Smooth muscle cell (in vitro differentiated cells): ENCODE measurements at regions not wholly inside any gene's neighbourhood (a gene's known extent, or its start where the extent isn't known, plus 50 kb on each side); places are given as distances from the start of the nearest gene placed in this dataset.

Experiments
- DNase-seq: peaks from one replicate; lab custom pipeline; 2025; ENCODE audit not compliant: unreplicated experiment; lab: John Stamatoyannopoulos, UW
- H2AFZ ChIP-seq: fragments of 200-600 bp; sonication (generic); 2 replicates; pipeline ENCODE4 v1.6.0; 2016; ENCODE audit warnings: antibody characterized with exemption, low read depth, mild to moderate bottlenecking
- H3F3A ChIP-seq: fragments of 200-600 bp; sonication (generic); 2 replicates; pipeline ENCODE4 v1.6.0; 2017; ENCODE audit warnings: antibody characterized with exemption, low read depth
- H3K27ac ChIP-seq: fragments of 200-600 bp; sonication (generic); 2 replicates; pipeline ENCODE4 v1.5.1; 2016; ENCODE audit warnings: low read depth, mild to moderate bottlenecking
- H3K27me3 ChIP-seq: fragments of 200-600 bp; sonication (generic); 2 replicates; pipeline ENCODE4 v1.6.1; 2016; ENCODE audit warnings: low read depth, mild to moderate bottlenecking
- H3K36me3 ChIP-seq: fragments of 200-600 bp; sonication (generic); 2 replicates; pipeline ENCODE4 v1.5.1; 2016; ENCODE audit warnings: low read depth
- H3K4me1 ChIP-seq: fragments of 200-600 bp; sonication (generic); 2 replicates; pipeline ENCODE4 v1.5.1; 2016; ENCODE audit warnings: low read depth
- H3K4me2 ChIP-seq: fragments of 200-600 bp; sonication (generic); 2 replicates; pipeline ENCODE4 v1.6.0; 2016; ENCODE audit warnings: mild to moderate bottlenecking
- H3K4me3 ChIP-seq: fragments of 200-600 bp; sonication (generic); 2 replicates; pipeline ENCODE4 v1.5.1; 2016; ENCODE audit warnings: mild to moderate bottlenecking
- H3K79me2 ChIP-seq: fragments of 200-600 bp; sonication (generic); 2 replicates; pipeline ENCODE4 v1.6.0; 2016; ENCODE audit warnings: low read depth, mild to moderate bottlenecking
- H3K9ac ChIP-seq: fragments of 200-600 bp; sonication (generic); 2 replicates; pipeline ENCODE4 v1.6.0; 2016; ENCODE audit warnings: low read depth
- H3K9me3 ChIP-seq: fragments of 200-600 bp; sonication (generic); replicated peaks from 2 replicates; pipeline ENCODE4 v1.5.1; 2016; ENCODE audit warnings: low read depth
- H4K20me1 ChIP-seq: fragments of 200-600 bp; sonication (generic); 2 replicates; pipeline ENCODE4 v1.6.0; 2016; ENCODE audit warnings: low read depth
- WGBS: methylation state at CpG from one replicate; pipeline ENCODE4 v1.1.7; 2016; ENCODE audit warnings: low lambda C conversion rate; 5-methylcytosine and 5-hydroxymethylcytosine counted together
- TF ChIP-seq, protein P1 (sequence below): fragments of 200-600 bp; sonication (generic); IDR thresholded peaks from 2 replicates; pipeline ENCODE4 v1.5.1; 2017; ENCODE audit warnings: borderline replicate concordance, mild to moderate bottlenecking, antibody characterized with exemption; ENCODE audit not compliant: insufficient read depth, poor library complexity, severe bottlenecking

DNA sequence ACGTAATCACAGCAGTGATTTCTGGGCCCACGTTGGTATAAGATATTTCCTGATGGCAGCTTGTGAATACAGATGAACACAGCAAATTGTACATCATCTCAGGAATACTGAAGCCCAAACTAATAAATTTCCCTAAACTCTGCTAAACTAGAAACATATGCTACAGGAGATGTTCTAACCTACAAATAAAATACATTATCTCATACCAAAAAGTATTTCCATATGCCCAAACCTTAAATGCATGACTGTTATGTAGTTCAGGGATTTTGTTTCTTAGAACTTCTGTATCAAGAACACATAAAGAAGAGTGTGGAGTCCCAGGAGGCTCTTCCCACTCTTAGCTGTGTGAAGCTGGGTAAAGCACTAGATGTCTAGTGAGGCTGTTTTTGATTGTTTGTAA lies 138.4 kb downstream of the RFC3 start:
- no peak overlapping the region for H3K9ac ChIP-seq
- no peaks in the 10 kb centered on the region for H4K20me1 ChIP-seq
- H3K27me3 ChIP-seq, result no peaks in the 10 kb centered on the region
- H3K27ac ChIP-seq, result no peak overlapping the region
- no peaks in the 10 kb centered on the region for H3K9me3 ChIP-seq
- WGBS, result 93% methylated on average over 2 of the region's 2 CpGs
- no peak overlapping the region for H2AFZ ChIP-seq
- H3K4me3 ChIP-seq, result no peak overlapping the region
- no peaks in the 10 kb centered on the region for H3K79me2 ChIP-seq
- no peak overlapping the region for H3K4me2 ChIP-seq
- TF ChIP-seq, protein P1, sequence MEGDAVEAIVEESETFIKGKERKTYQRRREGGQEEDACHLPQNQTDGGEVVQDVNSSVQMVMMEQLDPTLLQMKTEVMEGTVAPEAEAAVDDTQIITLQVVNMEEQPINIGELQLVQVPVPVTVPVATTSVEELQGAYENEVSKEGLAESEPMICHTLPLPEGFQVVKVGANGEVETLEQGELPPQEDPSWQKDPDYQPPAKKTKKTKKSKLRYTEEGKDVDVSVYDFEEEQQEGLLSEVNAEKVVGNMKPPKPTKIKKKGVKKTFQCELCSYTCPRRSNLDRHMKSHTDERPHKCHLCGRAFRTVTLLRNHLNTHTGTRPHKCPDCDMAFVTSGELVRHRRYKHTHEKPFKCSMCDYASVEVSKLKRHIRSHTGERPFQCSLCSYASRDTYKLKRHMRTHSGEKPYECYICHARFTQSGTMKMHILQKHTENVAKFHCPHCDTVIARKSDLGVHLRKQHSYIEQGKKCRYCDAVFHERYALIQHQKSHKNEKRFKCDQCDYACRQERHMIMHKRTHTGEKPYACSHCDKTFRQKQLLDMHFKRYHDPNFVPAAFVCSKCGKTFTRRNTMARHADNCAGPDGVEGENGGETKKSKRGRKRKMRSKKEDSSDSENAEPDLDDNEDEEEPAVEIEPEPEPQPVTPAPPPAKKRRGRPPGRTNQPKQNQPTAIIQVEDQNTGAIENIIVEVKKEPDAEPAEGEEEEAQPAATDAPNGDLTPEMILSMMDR, result no peak
- no peaks in the 10 kb centered on the region for H3K36me3 ChIP-seq
- no peaks in the 10 kb centered on the region for H3F3A ChIP-seq
- DNase-seq, result no peak
- no peaks in the 10 kb centered on the region for H3K4me1 ChIP-seq

- no peak overlapping the region for H3K4me2 ChIP-seq
- no peak overlapping the region for H3K27ac ChIP-seq
- TF ChIP-seq, protein P1, result no peak
- 97% methylated on average over 5 of the region's 5 CpGs for WGBS
- no peak overlapping the region for H3K4me3 ChIP-seq
- H2AFZ ChIP-seq, result no peak overlapping the region
- H3K9me3 ChIP-seq, result no peaks in the 10 kb centered on the region
- H3F3A ChIP-seq, result no peaks in the 10 kb centered on the region
- H3K9ac ChIP-seq, result no peak overlapping the region
- no peaks in the 10 kb centered on the region for H3K79me2 ChIP-seq
- no peaks in the 10 kb centered on the region for H3K4me1 ChIP-seq
- H3K36me3 ChIP-seq, result no peaks in the 10 kb centered on the region
- no peaks in the 10 kb centered on the region for H4K20me1 ChIP-seq
- no peaks in the 10 kb centered on the region for H3K27me3 ChIP-seq
- no peak for DNase-seq
These were observed 139.6 kb downstream of the RFC3 start for GRCh38 chr13:33957497-33957905.

DNA sequence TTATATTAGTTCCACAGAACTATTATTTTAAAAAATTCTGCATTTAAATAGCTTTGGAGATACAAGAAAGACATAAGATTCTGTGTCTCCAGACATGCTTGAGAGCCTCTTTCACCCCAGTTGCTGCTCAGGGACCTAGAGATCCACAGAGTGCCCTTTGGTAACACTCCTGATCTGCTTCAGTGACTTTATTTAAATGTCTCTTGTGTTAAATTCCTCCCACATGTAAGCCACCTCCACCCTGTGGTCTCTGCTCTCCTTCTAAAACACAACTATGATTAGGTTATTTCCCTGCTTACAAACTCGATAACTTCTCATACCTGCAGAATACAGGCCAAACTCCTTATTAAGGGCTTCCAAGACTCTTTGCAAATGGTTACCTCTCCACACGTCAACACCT lies 141.0 kb downstream of the RFC3 start:
- Histone ChIP-seq H3K36me3 (no peaks in the 10 kb centered on the region), H3K79me2 (no peaks in the 10 kb centered on the region), H3K4me3 (no peak overlapping the region), H2AFZ (no peak overlapping the region), H3K27me3 (no peaks in the 10 kb centered on the region), H4K20me1 (no peaks in the 10 kb centered on the region), H3K4me2 (no peak overlapping the region), H3K4me1 (no peaks in the 10 kb centered on the region), H3K9me3 (no peaks in the 10 kb centered on the region), H3K27ac (no peak overlapping the region), H3F3A (no peaks in the 10 kb centered on the region), H3K9ac (no peak overlapping the region)
- TF ChIP-seq, protein P1, result no peak
- no peak for DNase-seq
- WGBS, result 100% methylated on average over 2 of the region's 2 CpGs

GRCh38 chr13:33963134-33963533 lies 145.2 kb downstream of the RFC3 start:
- Histone ChIP-seq H3K36me3 (no peaks in the 10 kb centered on the region), H3K27me3 (no peaks in the 10 kb centered on the region), H3K4me1 (no peaks in the 10 kb centered on the region), H4K20me1 (no peaks in the 10 kb centered on the region), H3K9ac (no peak overlapping the region), H2AFZ (no peak overlapping the region), H3K4me3 (no peak overlapping the region), H3F3A (no peaks in the 10 kb centered on the region), H3K79me2 (no peaks in the 10 kb centered on the region), H3K9me3 (no peaks in the 10 kb centered on the region), H3K4me2 (no peak overlapping the region), H3K27ac (no peak overlapping the region)
- DNase-seq, result no peak
- WGBS, result 91% methylated on average over 3 of the region's 3 CpGs
- TF ChIP-seq, protein P1, result no peak
